Activated CD8-positive, alpha-beta memory T cell treated with anti-CD3 and anti-CD28 coated beads for 36 hours (primary cell): ENCODE measurements at regions not wholly inside any gene's neighbourhood (a gene's known extent, or its start where the extent isn't known, plus 50 kb on each side); places are given as distances from the start of the nearest gene placed in this dataset.
"Not testable (repeated sequence)": the region's sequence is repeated elsewhere in the genome, so short reads cannot be mapped to it uniquely, and the experiment has no call there.

Experiments
- CTCF ChIA-PET: fragments of 350-600 bp; sonication (Branson Sonifier 250); formaldehyde crosslinking; loops from one replicate; lab custom pipeline; 2021; ENCODE audit warnings: antibody characterized with exemption; lab: Charles Lee
- POLR2A ChIA-PET: fragments of 350-600 bp; sonication (Branson Sonifier 250); formaldehyde crosslinking; loops from one replicate; lab custom pipeline; 2021; ENCODE audit warnings: antibody characterized with exemption; lab: Charles Lee

- CTCF ChIA-PET, result interaction anchor here (0.6 kb wide), 1 partner anchor 447 kb away, joined by 3 read pairs; no protein-coding TSS in a partner anchor
- POLR2A ChIA-PET, result not testable (repeated sequence)
Observed at GRCh38 chr1:148432318-148432717, 50.8 kb downstream of the PPIAL4G start.

DNA sequence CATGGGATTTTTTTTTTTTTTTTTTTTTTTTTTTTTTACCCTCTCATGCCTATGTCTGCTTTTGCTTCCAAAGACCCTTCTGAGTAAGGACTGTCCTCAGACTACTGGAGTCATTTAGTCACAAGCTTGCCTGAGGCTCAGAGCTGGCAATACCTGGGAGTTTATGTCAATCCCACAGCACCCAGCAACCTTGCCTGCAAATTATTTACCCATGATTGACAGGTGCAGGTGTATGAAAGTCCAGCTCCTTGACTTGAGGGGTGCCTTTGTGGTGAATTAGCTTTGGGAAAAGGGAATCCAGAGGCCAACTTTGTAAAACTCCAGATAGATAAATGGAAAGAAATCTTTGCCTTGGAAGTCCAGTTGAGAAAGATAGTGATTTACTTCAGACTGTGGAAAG lies 53.2 kb downstream of the PPIAL4G start:
- CTCF ChIA-PET, result not testable (repeated sequence)

GRCh38 chr1:148426940-148427611 lies 56.0 kb downstream of the PPIAL4G start:
- POLR2A ChIA-PET, CTCF ChIA-PET: not testable (repeated sequence)

More for the DNA sequence above, 53.2 kb downstream of the PPIAL4G start:
- POLR2A ChIA-PET, result interaction anchor here (0.7 kb wide), 1 partner anchor 41 kb away, joined by 4 read pairs; no protein-coding TSS in a partner anchor

DNA sequence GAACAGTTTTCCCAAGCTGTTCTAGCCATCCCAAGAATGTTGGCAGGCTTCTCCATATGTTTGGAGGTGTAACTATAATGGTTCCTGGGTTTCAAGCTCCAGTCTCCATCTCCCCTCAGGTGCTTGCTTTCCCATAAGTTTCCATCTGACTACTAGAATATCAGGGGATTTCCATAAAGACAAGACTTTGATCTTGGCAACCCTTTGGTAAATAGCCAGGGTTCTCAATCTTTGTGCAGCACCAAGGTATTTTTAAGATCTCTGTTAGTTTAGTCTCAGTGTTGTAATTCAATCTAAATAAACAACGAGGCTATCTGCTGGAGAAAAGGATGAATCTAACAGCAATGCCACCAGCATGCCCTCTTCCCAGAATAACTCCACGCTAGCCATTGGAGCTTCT lies 56.7 kb downstream of the PPIAL4G start:
- CTCF ChIA-PET, POLR2A ChIA-PET: not testable (repeated sequence)

- CTCF ChIA-PET, result interaction anchor here (0.6 kb wide), 1 partner anchor 66 kb away, joined by 3 read pairs; no protein-coding TSS in a partner anchor
- POLR2A ChIA-PET, result not testable (repeated sequence)
Observed at GRCh38 chr1:148424143-148425003, 58.7 kb downstream of the PPIAL4G start.

DNA sequence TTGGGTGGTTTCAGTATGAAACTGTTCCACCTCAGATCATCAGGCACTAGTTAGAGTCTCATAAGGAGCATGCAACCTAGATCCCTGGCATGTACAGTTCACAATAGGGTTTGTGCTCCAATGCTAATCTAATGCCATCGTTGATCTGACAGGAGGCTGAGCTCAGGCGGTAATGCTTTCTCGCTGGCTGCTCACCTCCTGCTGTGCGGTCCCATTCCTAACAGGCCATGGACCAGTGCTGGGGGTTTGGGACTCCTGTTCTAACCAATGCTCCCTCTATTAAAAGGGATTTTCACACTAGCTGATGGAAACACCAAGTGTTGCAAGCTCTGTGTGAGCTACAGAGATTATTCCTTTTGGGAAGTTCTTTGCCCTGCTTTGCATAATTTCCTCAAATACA lies 60.2 kb downstream of the PPIAL4G start:
- POLR2A ChIA-PET, CTCF ChIA-PET: not testable (repeated sequence)

GRCh38 chr1:148417241-148417640 lies 65.9 kb downstream of the PPIAL4G start:
- CTCF ChIA-PET, POLR2A ChIA-PET: not testable (repeated sequence)

GRCh38 chr1:148413385-148413784 lies 69.7 kb downstream of the PPIAL4G start:
- POLR2A ChIA-PET, CTCF ChIA-PET: not testable (repeated sequence)

DNA sequence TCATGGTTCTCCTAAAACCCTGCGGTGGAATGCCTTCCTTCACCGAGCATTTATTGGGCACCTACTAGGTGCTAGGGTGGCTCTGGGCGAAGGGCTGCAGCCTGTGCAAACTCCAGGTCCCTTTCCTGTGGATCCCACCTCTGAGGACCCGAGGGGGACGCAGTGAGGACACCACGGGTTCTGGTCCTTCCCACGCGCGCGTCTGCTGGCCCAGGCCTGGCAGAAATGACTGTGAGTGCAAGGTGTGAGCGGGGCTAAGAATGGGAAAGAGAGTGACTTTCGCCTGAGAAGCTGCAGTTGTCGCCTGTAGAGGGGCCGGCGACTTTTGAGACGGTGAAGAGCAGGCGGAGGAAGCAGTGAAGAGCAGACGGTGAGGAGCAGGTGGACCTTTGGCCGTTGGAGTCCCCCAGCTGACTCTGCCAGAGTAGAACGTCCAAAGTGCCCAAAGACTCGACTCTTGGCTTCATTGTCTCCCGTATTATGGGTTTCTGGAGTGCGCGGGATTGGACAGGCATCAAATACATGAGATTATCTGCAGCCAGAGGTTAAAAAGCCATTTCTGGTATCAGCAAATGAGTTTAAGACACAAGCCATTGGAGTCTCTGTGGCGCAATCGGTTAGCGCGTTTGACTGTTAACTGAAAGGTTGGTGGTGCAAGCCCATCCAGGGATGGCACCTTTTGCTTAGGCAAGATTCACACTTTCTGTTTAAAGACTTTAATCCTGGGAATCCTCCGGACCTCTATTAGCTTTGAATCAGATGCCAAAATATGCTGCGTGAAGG lies 78.1 kb downstream of the PPIAL4G start:
- POLR2A ChIA-PET, CTCF ChIA-PET: not testable (repeated sequence)

- POLR2A ChIA-PET, CTCF ChIA-PET: not testable (repeated sequence)
Observed at GRCh38 chr1:148403925-148404324, 79.2 kb downstream of the PPIAL4G start.

- CTCF ChIA-PET, result not testable (repeated sequence)
Observed at GRCh38 chr1:148403085-148403456, 80.0 kb downstream of the PPIAL4G start.

DNA sequence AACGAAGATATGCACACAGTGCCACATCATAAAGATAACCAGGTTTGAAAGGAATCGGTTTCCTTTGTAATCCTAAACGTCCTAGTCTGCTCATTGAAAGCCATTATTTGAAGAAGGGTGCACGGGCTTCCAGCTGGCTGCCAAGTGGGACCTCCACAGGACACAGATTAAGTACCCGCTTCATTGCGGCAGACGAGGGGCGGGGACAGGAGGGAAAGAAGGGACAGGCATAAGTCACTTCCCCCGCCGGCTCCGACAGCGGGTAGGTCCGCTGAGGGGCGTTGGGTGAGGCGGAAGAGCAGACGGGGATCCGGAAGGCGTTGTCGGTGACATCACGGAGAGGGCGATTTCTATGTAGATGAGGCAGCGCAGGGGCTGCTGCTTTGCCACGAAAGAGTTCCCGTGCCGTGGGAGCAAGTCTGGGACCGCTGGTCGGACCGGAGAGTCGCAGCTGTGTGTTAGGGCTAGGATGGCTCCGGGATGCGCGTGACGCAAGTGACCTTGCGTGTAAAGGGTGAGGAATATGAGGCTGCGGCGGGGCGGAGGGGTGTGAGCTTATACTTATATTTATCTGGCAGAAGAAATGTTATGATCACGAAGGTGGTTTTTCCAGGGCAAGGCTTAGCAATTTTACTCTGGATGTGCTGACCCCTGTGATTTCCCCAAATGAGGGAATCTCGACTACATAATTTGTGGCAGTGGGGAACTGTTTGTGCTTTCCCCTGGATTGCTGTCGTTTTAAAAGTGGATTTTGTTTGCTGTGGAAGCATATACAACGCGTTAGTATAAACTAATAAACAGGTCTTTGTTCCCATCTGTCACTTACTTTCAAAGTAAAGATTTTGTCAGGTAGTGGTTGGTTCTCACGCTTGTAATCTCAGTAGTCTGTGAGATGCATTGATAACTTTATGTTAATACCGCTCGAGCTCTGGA lies 80.7 kb downstream of the PPIAL4G start:
- POLR2A ChIA-PET, result interaction anchor here (1.0 to 1.4 kb wide), 2 partner anchors 14 to 68 kb away, joined by 4 to 6 read pairs; no protein-coding TSS in a partner anchor
- CTCF ChIA-PET, result not testable (repeated sequence)

More at GRCh38 chr1:148403085-148403456, 80.0 kb downstream of the PPIAL4G start:
- POLR2A ChIA-PET, result interaction anchor here (1.0 to 1.4 kb wide), 2 partner anchors 14 to 69 kb away, joined by 4 to 6 read pairs; no protein-coding TSS in a partner anchor

DNA sequence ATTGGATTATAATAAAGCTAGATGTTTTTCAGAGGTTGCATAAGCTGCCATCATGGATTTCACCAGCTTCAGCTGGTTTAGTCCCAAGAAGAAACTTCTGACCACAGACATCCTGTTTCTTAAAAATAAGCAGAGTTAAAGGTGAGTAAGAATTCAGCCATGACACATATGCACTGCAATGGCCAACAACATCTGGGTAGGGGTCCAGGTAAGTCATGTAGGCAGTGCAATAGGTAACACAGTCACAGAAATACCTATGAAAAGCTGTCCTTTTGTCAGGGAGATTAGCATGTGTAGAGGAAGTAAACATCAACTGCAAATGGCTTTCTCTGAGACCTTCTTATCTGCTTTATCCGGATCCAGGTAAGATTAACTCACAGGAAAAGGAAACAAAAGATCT lies 85.6 kb downstream of the PPIAL4G start:
- POLR2A ChIA-PET, CTCF ChIA-PET: not testable (repeated sequence)

DNA sequence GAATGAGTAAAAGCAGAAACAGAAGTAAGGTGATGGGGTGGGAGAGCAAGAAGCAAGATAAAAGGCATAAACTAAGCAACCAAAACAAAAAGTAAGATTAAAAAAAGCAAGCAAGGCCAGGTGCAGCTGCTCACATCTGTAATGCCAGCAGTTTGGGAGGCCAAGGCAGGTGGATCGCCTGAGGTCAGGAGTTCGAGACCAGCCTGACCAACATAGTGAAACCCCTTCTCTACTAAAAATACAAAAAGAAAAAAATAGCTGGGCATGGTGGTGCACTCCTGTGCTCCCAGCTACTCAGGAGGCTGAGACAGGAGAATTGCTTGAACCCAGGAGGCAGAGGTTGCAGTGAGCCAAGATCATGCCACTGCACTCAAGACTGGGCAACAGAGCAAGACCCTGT lies 90.6 kb downstream of the PPIAL4G start:
- POLR2A ChIA-PET, CTCF ChIA-PET: not testable (repeated sequence)

DNA sequence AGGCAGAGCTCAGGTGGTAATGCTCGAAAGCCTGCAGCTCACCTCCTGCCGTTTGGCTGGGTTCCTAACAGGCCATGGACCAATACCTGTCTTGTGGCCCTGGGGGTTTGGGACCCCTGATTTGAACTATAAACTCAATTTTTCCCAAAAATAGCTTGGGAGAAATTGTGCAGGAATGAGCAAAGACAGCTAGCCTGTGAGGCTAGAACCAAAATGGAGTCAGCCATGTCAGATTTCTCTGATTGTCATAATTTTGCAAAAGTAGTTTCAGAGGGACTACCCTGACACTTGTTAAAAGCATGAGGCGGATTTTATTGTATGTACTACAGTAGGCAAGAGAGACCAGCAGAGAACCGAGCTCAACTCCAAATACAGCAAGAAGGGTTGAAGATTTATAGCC lies 91.8 kb downstream of the PPIAL4G start:
- POLR2A ChIA-PET, result not testable (repeated sequence)
- CTCF ChIA-PET, result interaction anchor here (0.7 kb wide), 1 partner anchor 8 kb away, joined by 3 read pairs; no protein-coding TSS in a partner anchor

GRCh38 chr1:148389027-148389339 lies 94.1 kb downstream of the PPIAL4G start:
- POLR2A ChIA-PET, result interaction anchor here (0.6 to 1.7 kb wide), 9 partner anchors 11 to 133 kb away, joined by 3 to 13 read pairs (median 6); no protein-coding TSS in a partner anchor

DNA sequence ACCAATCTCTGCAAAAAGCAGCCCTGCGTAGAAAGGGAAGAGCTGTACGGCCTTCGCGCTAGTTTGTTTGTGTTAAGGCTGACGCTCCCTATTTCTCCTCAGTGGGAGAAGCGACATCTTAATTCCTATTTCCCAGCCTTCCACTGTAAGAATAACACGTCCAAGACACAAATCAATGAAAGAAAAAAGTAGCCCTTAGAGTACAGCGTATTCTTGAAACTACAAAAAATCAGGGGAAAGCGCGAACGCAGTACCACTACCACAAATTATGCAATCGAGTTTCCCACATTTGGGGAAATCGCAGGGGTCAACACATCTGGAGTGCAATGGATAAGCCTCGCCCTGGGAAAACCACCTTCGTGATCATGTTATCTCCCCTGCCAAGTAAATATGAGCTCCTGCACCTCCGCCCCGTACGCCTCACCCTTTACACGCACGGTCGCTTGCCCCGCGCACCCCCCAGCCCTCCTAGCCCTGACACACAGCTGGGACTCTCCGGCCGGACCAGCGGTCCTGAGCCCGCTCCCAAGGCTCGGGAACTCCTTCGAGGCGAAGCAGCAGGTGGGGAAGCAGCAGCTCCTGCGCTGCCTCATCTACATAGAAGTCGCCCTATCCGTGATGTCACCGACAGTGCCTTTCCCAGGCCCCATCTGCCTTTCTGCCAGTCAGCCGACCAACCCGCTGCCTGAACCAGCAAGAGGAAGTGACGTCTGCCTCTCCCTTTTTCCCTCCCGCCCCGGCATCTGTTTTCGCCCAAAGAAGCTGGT lies 94.7 kb downstream of the PPIAL4G start:
- POLR2A ChIA-PET, result interaction anchor here (0.6 to 1.7 kb wide), 10 partner anchors 11 to 134 kb away, joined by 3 to 13 read pairs (median 5); no protein-coding TSS in a partner anchor
- CTCF ChIA-PET, result interaction anchor here (1.1 to 1.3 kb wide), 2 partner anchors 13 to 17 kb away, joined by 4 read pairs; no protein-coding TSS in a partner anchor

More at GRCh38 chr1:148389027-148389339, 94.1 kb downstream of the PPIAL4G start:
- CTCF ChIA-PET, result interaction anchor here (1.1 to 1.3 kb wide), 2 partner anchors 13 to 17 kb away, joined by 4 read pairs; no protein-coding TSS in a partner anchor
